SIG-M5 treated with dmso at 0.1 percent for 504 hours (cell line): ENCODE measurements at regions not wholly inside any gene's neighbourhood (a gene's known extent, or its start where the extent isn't known, plus 50 kb on each side); places are given as distances from the start of the nearest gene placed in this dataset.
"Not testable (repeated sequence)": the region's sequence is repeated elsewhere in the genome, so short reads cannot be mapped to it uniquely, and the experiment has no call there.

ENCODE experiments used
- DNase-seq: peaks from one replicate; lab custom pipeline; 2025; ENCODE audit not compliant: unreplicated experiment; lab: John Stamatoyannopoulos, UW

DNA sequence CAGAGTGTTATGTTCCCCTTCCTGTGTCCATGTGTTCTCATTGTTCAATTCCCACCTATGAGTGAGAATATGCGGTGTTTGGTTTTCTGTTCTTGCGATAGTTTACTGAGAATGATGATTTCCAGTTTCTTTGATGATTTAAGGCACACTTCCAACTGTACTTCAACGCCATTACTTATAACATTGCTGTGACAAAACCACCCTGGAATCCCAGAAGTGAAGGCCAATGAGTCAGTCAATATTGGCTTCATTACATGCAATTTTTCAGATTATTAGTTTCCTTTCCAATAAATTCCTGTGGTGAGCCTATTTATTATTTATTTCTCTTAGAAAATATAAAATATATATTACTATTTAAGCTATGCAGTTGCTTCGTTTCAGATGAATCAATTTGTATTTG lies 153.5 kb upstream of the LRP1B start:
- DNase-seq, result not testable (repeated sequence)

DNA sequence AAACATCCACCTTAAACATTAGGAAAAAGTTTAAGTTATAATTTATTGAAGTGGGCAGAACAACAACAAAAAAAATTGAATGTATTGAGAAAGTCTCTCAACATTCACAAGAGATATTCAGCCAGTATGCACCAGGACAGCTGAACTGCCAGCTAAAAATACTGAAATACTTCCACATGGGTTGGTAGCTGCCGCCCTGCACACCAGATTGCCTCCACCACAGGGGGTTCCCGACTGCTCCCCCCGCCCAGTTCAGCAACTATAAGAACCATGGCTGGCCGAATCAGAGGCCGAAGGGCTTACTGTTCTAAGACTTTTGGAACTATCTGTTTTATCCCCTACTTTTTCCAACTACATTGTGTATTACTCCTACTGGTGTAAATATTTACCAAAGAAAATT lies 150.0 kb upstream of the LRP1B start:
- no peak for DNase-seq

GRCh38 chr2:142270990-142271389 lies 140.2 kb upstream of the LRP1B start:
- no peak for DNase-seq

DNA sequence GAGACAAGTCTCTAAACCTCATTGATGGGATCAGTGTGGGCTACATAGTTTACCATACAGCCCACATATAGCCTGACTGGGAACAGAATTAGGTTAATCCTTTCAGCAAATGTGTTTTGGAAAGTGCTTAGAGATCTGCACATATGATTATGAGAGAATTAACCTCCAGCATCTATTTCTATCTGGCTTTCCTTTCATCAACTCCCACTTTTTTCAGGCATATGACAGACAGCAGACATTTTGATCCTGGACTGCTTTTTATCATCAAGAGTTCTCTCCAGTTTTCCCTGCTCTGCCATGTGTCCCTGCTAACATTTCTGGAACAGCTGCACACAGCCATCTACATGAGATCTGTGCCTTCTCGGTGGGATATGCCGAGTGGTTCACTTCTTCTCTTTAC lies 139.5 kb upstream of the LRP1B start:
- no peak for DNase-seq

GRCh38 chr2:142259356-142259755 lies 128.5 kb upstream of the LRP1B start:
- no peak for DNase-seq

DNA sequence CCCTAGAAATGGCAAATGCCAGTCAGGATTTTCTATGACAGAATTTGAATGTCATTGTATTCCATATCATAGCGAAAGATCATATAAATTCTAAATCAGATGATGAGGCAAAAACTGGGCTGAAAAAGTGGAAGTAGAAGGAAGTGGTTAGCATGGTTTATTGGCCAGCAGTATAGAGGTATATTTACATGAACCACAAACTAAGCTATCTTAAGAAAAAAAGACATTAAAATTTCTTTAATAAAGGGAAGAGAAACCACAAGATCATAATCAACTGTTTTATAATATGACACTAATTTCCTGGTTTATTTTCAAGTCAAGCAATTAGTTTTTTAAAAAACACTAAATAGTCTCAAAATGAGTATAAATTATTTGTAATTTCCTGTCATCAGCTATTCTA lies 123.2 kb upstream of the LRP1B start:
- no peak for DNase-seq

DNA sequence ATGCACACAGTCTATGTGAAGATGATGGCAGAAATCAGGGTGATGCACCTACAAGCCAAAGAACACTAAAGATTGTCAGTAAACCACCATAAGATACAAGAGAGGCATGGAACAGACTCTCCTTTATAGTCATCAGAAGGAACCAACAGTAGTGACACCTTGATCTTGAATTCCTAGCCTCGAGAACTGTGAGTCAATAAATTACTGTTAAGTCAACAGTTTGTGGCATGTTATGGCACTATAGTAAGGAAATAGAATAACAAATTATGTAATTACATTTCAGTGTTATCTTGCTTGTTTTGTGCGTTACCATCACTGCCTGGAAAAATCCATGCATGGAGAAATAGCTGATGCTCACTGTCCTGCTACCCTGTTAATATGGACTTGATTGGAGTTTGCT lies 110.2 kb upstream of the LRP1B start:
- DNase-seq, result no peak

- DNase-seq, result no peak
These were observed 105.4 kb upstream of the LRP1B start for GRCh38 chr2:142236181-142236580.

DNA sequence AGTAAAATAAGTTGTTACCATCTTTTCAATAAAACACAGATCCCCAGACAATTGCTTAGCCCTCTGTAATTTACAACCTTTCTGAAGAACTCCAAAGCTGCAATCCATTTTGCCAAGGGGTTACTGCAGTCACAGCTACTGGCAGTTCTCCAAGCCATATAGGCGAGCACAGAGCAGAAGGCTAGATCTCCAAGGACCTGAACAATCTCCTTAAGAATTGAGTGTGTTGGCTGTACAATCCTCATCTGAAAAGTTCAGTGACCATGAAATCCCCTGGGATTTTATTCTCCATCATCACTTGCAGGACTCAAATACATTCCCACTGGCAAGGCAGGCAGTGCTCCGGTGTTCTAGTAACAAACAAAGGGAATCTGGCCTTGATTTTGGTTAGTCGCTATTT lies 103.9 kb upstream of the LRP1B start:
- no peak for DNase-seq

DNA sequence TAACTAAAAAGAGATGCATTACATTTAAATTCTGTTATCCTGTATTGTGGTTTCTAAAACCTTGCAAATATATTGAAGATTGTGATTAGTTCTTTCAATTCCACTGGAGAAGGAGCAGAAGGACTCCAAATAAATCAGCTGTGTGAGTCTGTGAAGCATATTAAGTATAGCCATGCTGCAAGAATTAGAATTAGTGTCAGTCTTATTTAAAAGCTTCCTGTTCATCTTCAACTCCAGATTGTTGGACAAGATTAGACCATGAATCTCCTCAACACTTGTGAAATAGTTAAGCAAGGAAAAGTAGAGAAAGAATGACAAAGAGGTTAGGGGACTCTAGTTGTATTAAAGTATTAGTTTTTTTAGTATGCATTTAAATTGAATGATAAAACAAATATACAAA lies 92.5 kb upstream of the LRP1B start:
- no peak for DNase-seq

GRCh38 chr2:142222715-142223114 lies 91.9 kb upstream of the LRP1B start:
- DNase-seq, result no peak

GRCh38 chr2:142220901-142221300 lies 90.1 kb upstream of the LRP1B start:
- no peak for DNase-seq

DNA sequence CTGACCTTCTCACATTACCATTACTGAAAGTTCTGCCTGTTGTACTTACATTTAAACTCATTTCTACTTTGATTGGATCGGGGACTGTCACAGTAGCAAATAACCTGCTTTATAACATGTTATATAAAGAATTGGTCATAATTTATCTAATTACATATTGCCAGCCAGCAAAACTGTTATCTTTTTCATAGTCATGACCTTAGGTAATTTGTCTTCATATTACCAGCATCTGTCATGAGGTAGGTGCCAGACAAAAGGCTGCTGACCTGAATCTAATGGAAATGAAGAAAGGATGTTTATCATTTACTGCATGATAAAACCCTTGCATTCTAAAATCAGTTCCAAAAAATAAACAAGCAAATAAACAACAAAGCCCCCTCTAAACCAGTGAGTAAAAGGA lies 89.4 kb upstream of the LRP1B start:
- no peak for DNase-seq

- no peak for DNase-seq
These were observed 87.7 kb upstream of the LRP1B start for GRCh38 chr2:142218471-142218870.

GRCh38 chr2:142217804-142218203 lies 87.0 kb upstream of the LRP1B start:
- no peak for DNase-seq

DNA sequence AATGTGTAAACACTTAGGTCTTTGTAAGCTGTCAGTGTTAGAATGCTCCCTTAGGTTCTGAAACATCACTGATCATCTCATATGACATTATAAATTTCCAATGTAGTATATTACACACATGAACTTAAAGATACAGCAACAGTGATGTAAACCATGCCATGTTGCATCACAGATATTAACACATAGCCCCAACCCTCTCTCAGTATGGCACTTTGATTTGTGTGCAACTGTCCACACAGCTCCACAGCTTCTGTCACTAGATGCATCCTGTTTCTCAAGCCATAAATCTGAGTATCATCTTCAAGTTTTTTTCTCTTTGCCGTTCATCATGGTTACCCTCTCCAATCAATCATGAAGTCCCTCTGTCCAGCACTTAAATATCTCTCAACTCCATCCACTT lies 69.2 kb upstream of the LRP1B start:
- DNase-seq, result no peak

GRCh38 chr2:142199073-142199472 lies 68.3 kb upstream of the LRP1B start:
- DNase-seq, result no peak

GRCh38 chr2:142190805-142191204 lies 60.0 kb upstream of the LRP1B start:
- DNase-seq, result no peak

DNA sequence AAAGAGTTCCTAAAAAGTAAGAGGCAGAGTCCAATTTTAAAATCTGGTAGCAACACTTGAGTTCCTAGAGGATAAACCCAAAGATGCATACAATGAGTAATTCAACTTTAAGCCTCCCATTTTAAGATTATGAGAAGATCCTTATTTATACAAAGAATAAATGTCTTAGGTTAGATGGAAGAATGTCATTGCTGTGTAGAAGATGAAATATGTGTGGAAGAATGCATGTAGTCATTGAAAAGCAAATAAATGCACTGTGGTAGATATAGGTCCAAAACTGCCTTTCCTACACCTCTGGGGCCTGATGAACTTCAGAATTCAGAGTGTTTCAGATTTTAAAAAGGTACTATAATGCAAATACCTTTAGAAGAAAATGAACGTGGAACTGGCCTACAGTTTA lies 58.7 kb upstream of the LRP1B start:
- DNase-seq, result no peak

DNA sequence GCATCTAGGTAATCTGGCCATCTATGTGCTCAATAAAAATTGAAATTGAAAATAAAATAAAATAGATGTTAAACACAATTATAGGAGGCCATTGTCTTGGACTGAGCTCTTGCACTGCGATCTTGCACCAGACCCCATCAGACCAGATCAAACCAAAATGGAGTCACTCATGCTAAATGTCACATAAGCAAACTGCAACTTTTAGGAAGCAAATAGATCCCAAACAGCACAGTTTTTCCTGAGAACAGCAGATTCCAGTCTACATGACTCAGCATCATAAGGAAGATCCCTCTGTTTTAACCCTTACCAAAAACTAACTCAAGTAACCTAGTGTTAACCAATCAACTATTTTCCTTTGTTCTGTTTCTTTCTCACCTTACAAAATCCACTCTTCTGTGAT lies 57.7 kb upstream of the LRP1B start:
- DNase-seq, result no peak

DNA sequence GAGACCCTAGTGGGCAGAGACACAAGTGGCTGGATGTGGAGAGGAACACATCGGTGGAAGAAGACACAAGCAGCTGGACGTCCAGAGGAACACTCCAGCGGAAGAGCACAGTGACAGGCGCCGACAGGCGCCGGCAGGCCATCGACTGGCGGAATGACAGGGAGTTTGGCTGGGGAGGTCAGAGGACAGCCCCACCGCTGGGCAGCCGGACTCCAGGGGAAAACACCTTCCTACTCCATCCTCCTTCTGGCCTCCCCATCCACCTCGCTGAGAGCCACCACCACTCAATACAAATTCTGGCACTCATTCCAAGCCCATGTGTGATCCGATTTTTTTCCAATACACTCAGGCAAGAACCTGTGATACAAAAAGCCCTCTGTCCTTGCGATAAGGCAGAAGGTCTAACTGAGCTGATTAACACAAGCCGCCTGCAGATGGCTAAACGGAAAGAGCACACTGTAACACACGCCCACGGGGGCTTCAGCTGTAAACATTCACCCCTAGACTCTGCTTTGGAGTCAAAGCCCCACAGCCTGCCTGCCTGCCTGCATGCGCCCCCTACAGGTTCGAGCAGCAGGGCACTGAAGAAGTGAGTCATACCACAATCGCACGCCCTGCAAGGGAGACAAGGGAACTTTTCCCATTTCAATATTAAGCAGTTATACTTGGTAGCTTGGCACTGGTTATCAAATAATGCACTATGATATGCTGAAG lies 50.2 kb upstream of the LRP1B start:
- DNase-seq, result no peak
